OCI-LY7 (cell line): ENCODE measurements at regions not wholly inside any gene's neighbourhood (a gene's known extent, or its start where the extent isn't known, plus 50 kb on each side); places are given as distances from the start of the nearest gene placed in this dataset.

Source experiments
- BruUV-seq: library from RNA; stranded (reverse); fragments of 400-500 nt; replicated peaks from 2 replicates; lab custom pipeline; 2021; lab: Mats Ljungman, UMichigan
- CTCF ChIA-PET: fragments of 300-600 bp; sonication (Branson Sonifier 250); formaldehyde crosslinking; loops from one replicate; lab custom pipeline; 2022; ENCODE audit warnings: antibody characterized with exemption; ENCODE audit not compliant: unreplicated experiment; lab: Charles Lee
- POLR2A ChIA-PET: fragments of 300-600 bp; sonication (Branson Sonifier 250); formaldehyde crosslinking; loops from one replicate; lab custom pipeline; 2022; ENCODE audit warnings: antibody characterized with exemption; lab: Charles Lee
- DNase-seq: peaks from one replicate; pipeline ENCODE4 v3.0.0-alpha.2; 2015; ENCODE audit warnings: low spot score
- H2AFZ ChIP-seq: fragments of 200-600 bp; sonication (generic), shearing (Covaris generic); 2 replicates; pipeline ENCODE4 v1.6.1; 2014; ENCODE audit warnings: mild to moderate bottlenecking, antibody characterized with exemption, low read length, moderate library complexity
- H3K27ac ChIP-seq: fragments of 200-600 bp; sonication (generic); 2 replicates; pipeline ENCODE4 v1.5.1; 2014; ENCODE audit warnings: mixed run types, low read depth, mild to moderate bottlenecking, moderate library complexity, low read length, inconsistent platforms; ENCODE audit not compliant: poor library complexity, severe bottlenecking
- H3K36me3 ChIP-seq: fragments of 200-600 bp; sonication (generic); 2 replicates; pipeline ENCODE4 v1.6.1; 2014; ENCODE audit warnings: mild to moderate bottlenecking, antibody characterized with exemption, low read length, moderate library complexity, mixed read lengths; ENCODE audit not compliant: insufficient read depth
- H3K4me1 ChIP-seq: fragments of 200-600 bp; sonication (generic); 2 replicates; pipeline ENCODE4 v1.5.1; 2014; ENCODE audit warnings: mild to moderate bottlenecking, low read length; ENCODE audit not compliant: insufficient read depth, poor library complexity, severe bottlenecking
- H3K4me2 ChIP-seq: fragments of 200-600 bp; sonication (generic); 2 replicates; pipeline ENCODE4 v1.6.1; 2014; ENCODE audit warnings: mild to moderate bottlenecking, low read length
- H3K4me3 ChIP-seq: fragments of 200-600 bp; sonication (generic); 2 replicates; pipeline ENCODE4 v1.5.1; 2014; ENCODE audit warnings: mild to moderate bottlenecking, low read depth, low read length; ENCODE audit not compliant: poor library complexity, severe bottlenecking
- H3K79me2 ChIP-seq: fragments of 200-600 bp; sonication (generic); 2 replicates; pipeline ENCODE4 v1.6.1; 2016; ENCODE audit warnings: low read depth, mild to moderate bottlenecking, low read length, moderate library complexity, mixed read lengths; ENCODE audit not compliant: insufficient read depth
- H3K9me2 ChIP-seq: fragments of 200-600 bp; sonication (generic); 2 replicates; pipeline ENCODE4 v1.6.1; 2016; ENCODE audit warnings: mild to moderate bottlenecking, low read length, mixed read lengths; ENCODE audit not compliant: insufficient read depth
- H3K9me3 ChIP-seq: fragments of 200-600 bp; sonication (generic); 2 replicates; pipeline ENCODE4 v1.6.1; 2014; ENCODE audit warnings: mild to moderate bottlenecking, mixed run types, low read length, mixed read lengths
- H4K20me1 ChIP-seq: fragments of 200-600 bp; sonication (generic); 2 replicates; pipeline ENCODE4 v1.6.1; 2014; ENCODE audit warnings: mild to moderate bottlenecking, antibody characterized with exemption, low read length, moderate library complexity, mixed read lengths; ENCODE audit not compliant: insufficient read depth
- EZH2phosphoT487 ChIP-seq: fragments of 200-600 bp; sonication (generic); IDR thresholded peaks from 2 replicates; pipeline ENCODE4 v1.6.1; 2018; ENCODE audit warnings: low read depth, borderline replicate concordance, mild to moderate bottlenecking, mixed run types, antibody characterized with exemption, low read length, moderate library complexity, mixed read lengths
- intact Hi-C: fragments of 100-400 bp; cut with micrococcal nuclease; formaldehyde crosslinking; loops from one replicate; pipeline ENCODE4 v1.10.0; 2022; ENCODE audit not compliant: unreplicated experiment
- TF ChIP-seq, protein P1 (sequence below): fragments of 200-600 bp; sonication (generic); conservative IDR thresholded peaks from 2 replicates; pipeline ENCODE4 v1.5.1; 2014; ENCODE audit warnings: mild to moderate bottlenecking, antibody characterized with exemption, low read length, moderate library complexity, mixed read lengths

DNA sequence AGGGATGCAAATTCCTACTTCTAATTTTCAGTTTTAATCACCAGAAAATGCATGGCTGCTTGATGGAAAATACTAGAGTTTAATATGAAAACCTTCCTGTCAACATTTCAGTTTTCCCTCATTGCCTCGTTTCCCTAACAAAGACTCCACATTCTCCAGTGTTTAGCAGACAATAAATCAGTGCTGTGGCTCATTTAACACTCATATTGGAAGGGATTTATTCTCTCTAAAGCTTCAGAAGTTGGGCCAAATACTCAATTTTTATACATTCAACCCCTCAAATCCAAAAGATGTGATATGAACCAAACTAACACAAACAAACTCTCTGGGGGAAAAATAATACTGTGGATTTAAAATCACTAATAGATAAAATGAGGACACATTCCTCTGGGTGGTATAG lies 482.5 kb downstream of the FLRT2 start:
- POLR2A ChIA-PET, result no interaction called here
- DNase-seq, result no peak
- CTCF ChIA-PET, result no interaction called here
- Histone ChIP-seq H3K4me2 (no peak overlapping the region), H3K4me3 (no peak overlapping the region), H3K9me2 (no peaks in the 10 kb centered on the region), H2AFZ (no peak overlapping the region), H3K27ac (no peak overlapping the region), H3K4me1 (no peaks in the 10 kb centered on the region), H3K36me3 (no peaks in the 10 kb centered on the region), H3K79me2 (no peaks in the 10 kb centered on the region), H4K20me1 (no peaks in the 10 kb centered on the region), H3K9me3 (no peaks in the 10 kb centered on the region)
- intact Hi-C loops, result no loop called here
- no TSS peak for BruUV-seq
- TF ChIP-seq EZH2phosphoT487, result no peak
- TF ChIP-seq, protein P1, sequence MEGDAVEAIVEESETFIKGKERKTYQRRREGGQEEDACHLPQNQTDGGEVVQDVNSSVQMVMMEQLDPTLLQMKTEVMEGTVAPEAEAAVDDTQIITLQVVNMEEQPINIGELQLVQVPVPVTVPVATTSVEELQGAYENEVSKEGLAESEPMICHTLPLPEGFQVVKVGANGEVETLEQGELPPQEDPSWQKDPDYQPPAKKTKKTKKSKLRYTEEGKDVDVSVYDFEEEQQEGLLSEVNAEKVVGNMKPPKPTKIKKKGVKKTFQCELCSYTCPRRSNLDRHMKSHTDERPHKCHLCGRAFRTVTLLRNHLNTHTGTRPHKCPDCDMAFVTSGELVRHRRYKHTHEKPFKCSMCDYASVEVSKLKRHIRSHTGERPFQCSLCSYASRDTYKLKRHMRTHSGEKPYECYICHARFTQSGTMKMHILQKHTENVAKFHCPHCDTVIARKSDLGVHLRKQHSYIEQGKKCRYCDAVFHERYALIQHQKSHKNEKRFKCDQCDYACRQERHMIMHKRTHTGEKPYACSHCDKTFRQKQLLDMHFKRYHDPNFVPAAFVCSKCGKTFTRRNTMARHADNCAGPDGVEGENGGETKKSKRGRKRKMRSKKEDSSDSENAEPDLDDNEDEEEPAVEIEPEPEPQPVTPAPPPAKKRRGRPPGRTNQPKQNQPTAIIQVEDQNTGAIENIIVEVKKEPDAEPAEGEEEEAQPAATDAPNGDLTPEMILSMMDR, result no peak

DNA sequence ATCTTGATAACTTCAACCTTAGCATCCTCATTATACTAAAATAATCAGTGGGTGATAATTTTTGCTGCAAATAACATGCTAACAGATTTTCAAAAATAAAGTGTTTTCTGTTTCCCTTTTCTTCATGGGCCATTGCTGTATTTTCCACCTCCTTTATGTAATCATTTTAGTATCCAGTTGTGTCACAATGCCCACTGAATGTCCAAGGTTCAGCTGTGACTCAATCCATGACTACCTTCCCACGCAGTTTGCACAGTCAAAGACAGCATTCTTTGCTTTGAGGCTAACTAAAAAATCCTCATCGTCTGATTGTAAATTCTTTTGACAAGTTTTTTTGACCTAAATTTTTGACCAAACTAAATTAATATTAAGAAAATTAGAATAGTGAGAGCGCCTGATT lies 474.1 kb downstream of the FLRT2 start:
- no peak overlapping the region for H2AFZ ChIP-seq
- no peaks in the 10 kb centered on the region for H3K4me1 ChIP-seq
- H3K36me3 ChIP-seq, result no peaks in the 10 kb centered on the region
- H3K4me3 ChIP-seq, result no peak overlapping the region
- no peaks in the 10 kb centered on the region for H4K20me1 ChIP-seq
- no peaks in the 10 kb centered on the region for H3K9me2 ChIP-seq
- H3K79me2 ChIP-seq, result no peaks in the 10 kb centered on the region
- ChIA-PET CTCF (no interaction called here), POLR2A (no interaction called here)
- no peak for DNase-seq
- no peaks in the 10 kb centered on the region for H3K9me3 ChIP-seq
- intact Hi-C loops, result no loop called here
- H3K27ac ChIP-seq, result no peak overlapping the region
- BruUV-seq, result no TSS peak
- no peak overlapping the region for H3K4me2 ChIP-seq
- TF ChIP-seq, protein P1, result no peak
- TF ChIP-seq EZH2phosphoT487, result no peak

DNA sequence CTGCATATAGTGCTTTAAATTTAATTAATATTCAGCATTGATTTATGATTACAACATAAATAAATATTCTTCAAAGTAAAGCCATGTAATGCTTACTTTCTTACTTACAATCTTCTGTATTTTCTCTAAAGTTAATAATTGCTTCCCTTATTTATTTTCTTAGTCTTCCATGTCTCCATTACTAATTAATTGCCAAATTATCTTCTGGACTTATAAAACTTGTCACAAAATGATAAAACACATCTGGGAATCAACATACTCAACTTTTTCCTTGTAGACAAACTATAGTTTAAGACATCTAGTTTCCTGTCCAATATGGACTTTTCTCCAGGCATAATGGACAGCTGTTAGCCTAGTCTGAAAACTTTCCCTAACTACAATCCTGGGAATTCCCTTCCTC lies 466.6 kb downstream of the FLRT2 start:
- Histone ChIP-seq H3K4me3 (no peak overlapping the region), H3K36me3 (no peaks in the 10 kb centered on the region), H3K9me3 (no peaks in the 10 kb centered on the region), H3K27ac (no peak overlapping the region), H3K4me2 (no peak overlapping the region), H3K9me2 (no peaks in the 10 kb centered on the region), H3K79me2 (no peaks in the 10 kb centered on the region), H2AFZ (no peak overlapping the region), H4K20me1 (no peaks in the 10 kb centered on the region), H3K4me1 (no peaks in the 10 kb centered on the region)
- POLR2A ChIA-PET, result no interaction called here
- intact Hi-C loops, result no loop called here
- CTCF ChIA-PET, result no interaction called here
- no peak for DNase-seq
- no peak for TF ChIP-seq EZH2phosphoT487
- TF ChIP-seq, protein P1, result no peak
- no TSS peak for BruUV-seq
